Amniotic epithelial cell (primary cell): ENCODE measurements at regions not wholly inside any gene's neighbourhood (a gene's known extent, or its start where the extent isn't known, plus 50 kb on each side); places are given as distances from the start of the nearest gene placed in this dataset.
A peak's percentile ranks its signal among the peaks of the same experiment; 100 is the strongest.

Experiments used
- DNase-seq: peaks from one replicate; pipeline ENCODE4 v3.0.0-alpha.2; 2010; ENCODE audit warnings: low read depth

DNA sequence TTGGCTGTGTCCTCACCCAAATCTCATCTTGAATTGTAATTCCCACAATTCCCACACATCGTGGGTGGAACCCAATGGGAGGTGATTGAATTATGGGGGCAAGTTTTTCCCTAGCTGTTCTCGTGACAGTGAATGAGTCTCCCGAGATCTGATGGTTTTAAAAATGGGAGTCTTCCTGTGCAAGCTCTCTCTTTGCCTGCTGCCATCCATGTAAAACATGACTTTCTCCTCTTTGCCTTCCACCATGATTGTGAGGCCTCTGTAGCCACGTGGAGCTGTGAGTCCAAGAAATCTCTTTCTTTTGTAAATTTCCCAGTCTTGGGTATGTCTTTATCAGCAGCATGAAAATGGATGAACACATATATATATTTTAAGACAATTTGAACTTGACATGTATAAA lies 285.4 kb downstream of the BAMBI start:
- DNase-seq = no peak

GRCh38 chr10:28963539-28964221 lies 286.4 kb downstream of the BAMBI start:
- peak; percentile 23 for DNase-seq

- no peak for DNase-seq
Measured at GRCh38 chr10:28965937-28966336, 288.6 kb downstream of the BAMBI start.

DNA sequence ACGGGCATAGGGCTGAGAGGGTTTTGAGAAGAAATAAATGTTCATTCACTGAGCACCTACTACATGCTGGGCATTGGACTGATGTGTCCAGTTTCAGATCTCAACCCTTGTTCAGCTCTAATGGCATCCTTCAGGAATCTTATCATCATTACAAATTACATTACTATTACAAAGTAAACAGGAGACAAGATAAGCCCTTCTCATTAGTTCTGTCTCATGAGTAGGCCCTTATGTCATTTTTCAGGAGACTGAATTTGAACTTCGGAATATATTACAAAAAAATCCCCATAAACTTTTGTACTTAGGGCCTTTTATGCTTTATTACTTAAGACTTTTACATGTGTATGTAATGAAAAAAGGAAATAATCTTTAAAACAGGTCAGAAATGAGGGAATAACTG lies 289.7 kb downstream of the BAMBI start:
- peak; percentile 54 for DNase-seq

GRCh38 chr10:28969413-28969812 lies 292.1 kb downstream of the BAMBI start:
- DNase-seq = no peak

GRCh38 chr10:28970231-28970630 lies 292.9 kb downstream of the BAMBI start:
- DNase-seq = peak; percentile 17

DNA sequence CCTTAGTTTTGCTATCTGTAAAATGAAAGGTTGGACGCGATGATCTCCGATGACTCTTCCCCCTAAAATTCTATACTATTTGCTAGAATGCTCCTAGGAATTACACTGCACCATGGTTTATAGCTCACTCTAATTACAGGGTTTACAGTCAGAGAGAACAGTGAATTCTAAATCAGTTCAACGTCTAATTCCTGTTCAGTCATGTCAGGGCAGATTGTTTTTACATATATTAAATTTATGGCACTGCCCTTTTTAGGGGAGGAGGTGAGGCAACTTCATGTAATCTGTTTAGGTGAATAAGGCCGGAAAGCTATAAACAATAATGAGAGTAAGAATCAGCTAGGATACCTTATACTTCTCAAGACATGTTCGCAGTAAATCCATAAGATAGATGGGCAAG lies 293.9 kb downstream of the BAMBI start:
- DNase-seq = no peak

GRCh38 chr10:28971764-28972163 lies 294.4 kb downstream of the BAMBI start:
- DNase-seq = no peak

DNA sequence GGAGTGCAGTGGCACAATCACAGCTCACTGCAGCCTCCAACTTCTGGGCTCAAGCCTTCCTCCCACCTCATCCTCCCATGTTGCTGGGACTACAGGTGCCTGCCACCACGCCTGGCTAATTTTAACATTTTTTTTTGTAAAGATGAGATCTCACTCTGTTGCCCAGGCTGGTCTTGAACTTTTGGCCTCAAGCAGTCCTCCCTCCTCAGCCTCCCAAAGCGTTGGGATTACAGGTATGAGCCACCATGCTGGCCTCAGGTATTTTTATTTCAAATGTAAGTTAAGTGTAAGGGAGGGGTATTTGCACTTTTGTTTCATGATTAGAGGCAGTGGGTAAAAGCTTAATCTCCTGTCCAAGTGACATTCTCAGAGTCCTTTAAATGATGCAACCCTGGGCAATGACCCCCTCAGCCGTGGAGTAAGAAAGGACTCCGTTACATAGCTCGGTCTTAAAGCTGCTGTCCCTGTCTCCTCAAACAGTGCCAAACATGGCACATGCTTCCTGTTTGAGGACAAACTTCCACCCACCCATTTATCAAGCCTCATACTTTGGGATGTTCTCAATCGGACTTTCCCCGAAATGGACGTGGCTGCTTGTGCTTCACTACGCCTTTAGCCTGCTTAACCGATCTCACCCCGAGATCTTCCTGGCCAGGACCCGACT lies 296.1 kb downstream of the BAMBI start:
- DNase-seq = no peak

GRCh38 chr10:28975891-28976531 lies 298.7 kb downstream of the BAMBI start:
- peak; percentile 99 for DNase-seq

GRCh38 chr10:28977518-28977917 lies 300.2 kb downstream of the BAMBI start:
- DNase-seq = no peak

DNA sequence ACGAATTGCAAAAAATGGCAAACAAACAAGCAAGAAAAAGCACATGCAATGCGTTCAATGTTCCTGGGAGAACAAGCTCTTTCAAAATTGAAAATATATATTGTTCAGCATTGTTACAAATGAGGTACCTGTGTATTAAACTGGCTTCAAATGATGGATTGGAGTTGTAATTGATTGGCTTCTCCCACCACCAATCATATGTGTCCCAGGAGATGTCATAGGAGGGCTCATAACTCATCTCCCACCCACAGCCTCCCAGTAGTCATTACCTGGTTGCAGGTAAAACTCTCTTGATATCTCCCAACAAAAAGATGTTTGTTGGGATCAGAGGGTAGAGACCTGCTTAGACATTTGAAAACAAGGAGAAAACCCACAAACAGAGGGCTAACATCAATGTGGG lies 302.9 kb downstream of the BAMBI start:
- DNase-seq = no peak

DNA sequence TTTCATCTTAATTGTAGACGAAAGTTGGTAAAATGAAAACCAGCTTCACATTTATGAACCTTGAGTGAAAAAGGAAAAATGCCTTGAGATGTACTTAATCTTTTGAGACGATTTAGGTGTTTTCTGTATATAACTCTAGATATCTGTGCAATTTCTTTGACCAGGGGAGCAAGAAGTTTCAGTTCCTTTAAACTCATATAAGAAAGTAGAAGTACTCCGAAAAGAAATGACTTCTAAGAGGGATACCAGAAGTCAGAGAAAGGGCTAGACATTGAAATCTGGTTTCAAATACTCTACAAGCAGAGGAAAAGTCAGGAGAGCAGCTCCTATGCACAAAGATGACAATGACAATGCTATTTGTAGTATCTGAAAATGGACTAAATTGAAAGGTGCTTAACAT lies 303.7 kb downstream of the BAMBI start:
- DNase-seq = no peak

DNA sequence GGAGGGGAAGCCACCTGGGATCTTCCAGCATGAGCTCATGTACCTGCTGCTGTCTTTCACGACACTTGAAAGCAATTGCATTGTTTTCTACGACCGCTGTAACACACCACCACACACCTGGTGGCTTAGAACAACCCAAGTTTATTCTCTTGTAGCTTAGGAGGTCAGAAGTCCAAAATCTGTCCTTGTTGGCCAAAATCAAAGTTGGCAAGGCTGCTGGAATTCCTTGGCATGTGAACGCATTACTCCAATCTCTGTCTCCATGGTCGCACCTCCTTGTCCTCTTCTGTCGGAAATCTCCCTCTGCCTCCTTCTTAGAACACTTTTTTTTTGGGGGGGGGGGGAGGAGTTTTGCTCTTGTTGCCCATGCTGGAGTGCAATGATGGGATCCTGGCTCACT lies 305.7 kb downstream of the BAMBI start:
- no peak for DNase-seq

DNA sequence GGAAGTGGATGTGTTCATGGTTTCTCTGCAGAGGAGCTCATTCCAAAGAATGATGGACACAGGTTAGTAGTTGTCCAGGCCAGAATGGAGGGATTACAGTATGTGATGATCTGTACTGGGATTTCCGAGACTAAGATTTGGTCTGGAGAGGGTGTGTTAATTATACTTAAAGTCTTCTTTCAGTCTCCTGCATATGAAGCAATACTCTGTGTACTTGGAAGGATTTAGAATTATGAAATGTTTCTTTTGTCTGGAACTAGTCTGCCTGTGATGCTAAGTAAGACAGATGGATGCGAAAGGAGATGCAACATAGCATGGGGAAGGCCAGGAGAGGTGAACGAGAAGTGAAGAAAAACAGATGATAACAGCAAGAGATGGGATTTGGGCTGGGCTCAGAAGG lies 305.1 kb upstream of the LYZL1 start:
- DNase-seq = peak; percentile 96

GRCh38 chr10:28984431-28984830 lies 304.4 kb upstream of the LYZL1 start:
- peak; percentile 96 for DNase-seq

- DNase-seq = no peak
Measured at GRCh38 chr10:28985137-28985885, 303.6 kb upstream of the LYZL1 start.

GRCh38 chr10:28986117-28986792 lies 302.6 kb upstream of the LYZL1 start:
- peak; percentile 59 for DNase-seq

- no peak for DNase-seq
Measured at GRCh38 chr10:28986856-28987255, 302.0 kb upstream of the LYZL1 start.

GRCh38 chr10:28987555-28988320 lies 301.1 kb upstream of the LYZL1 start:
- DNase-seq = no peak

- DNase-seq = no peak
Measured at GRCh38 chr10:28988980-28989379, 299.9 kb upstream of the LYZL1 start.
